Aorta (tissue), 5 donors: ENCODE measurements at regions not wholly inside any gene's neighbourhood (a gene's known extent, or its start where the extent isn't known, plus 50 kb on each side); places are given as distances from the start of the nearest gene placed in this dataset.

ENCODE experiments used
- ATAC-seq: fragments of 200-7000 bp; cut with Tn5 transposase; one replicate; pipeline ENCODE4 v1.9.1; 2022; ENCODE audit warnings: moderate library complexity; ENCODE audit not compliant: low FRiP score
- DNase-seq, 2 donors: peaks; one replicate each; pipeline ENCODE4 v3.0.0-alpha.2; 2020
- H3K27ac ChIP-seq, 2 donors: one replicate each; pipeline ENCODE4 v1.5.1; 2013; ENCODE audit warnings: low read length in 2 of 2, mild to moderate bottlenecking in 2 of 2, moderate library complexity in 2 of 2, control low read depth in 1 of 2, inconsistent platforms in 1 of 2, low read depth in 1 of 2
- H3K27me3 ChIP-seq, 2 donors: one replicate each; pipeline ENCODE4 v1.6.1; 2013; ENCODE audit warnings: control low read depth in 1 of 2, low read length in 1 of 2, mild to moderate bottlenecking in 1 of 2, moderate library complexity in 1 of 2; ENCODE audit not compliant: insufficient read depth in 2 of 2, control insufficient read depth in 1 of 2
- H3K36me3 ChIP-seq, 2 donors: one replicate each; pipeline ENCODE4 v1.6.1; 2013; ENCODE audit warnings: control low read depth in 1 of 2, low read length in 1 of 2, mild to moderate bottlenecking in 1 of 2; ENCODE audit not compliant: insufficient read depth in 2 of 2, control insufficient read depth in 1 of 2
- H3K4me1 ChIP-seq, 2 donors: one replicate each; pipeline ENCODE4 v1.6.1; 2013; ENCODE audit warnings: low read length in 2 of 2, control low read depth in 1 of 2, mild to moderate bottlenecking in 1 of 2, moderate library complexity in 1 of 2; ENCODE audit not compliant: insufficient read depth in 2 of 2, control insufficient read depth in 1 of 2
- H3K4me3 ChIP-seq, 2 donors: one replicate each; pipeline ENCODE4 v1.5.1; 2013; ENCODE audit warnings: low read length in 2 of 2, control low read depth in 1 of 2, mild to moderate bottlenecking in 1 of 2
- H3K9me3 ChIP-seq: one replicate; pipeline ENCODE4 v1.6.1; 2013; ENCODE audit warnings: mild to moderate bottlenecking, low read length; ENCODE audit not compliant: control insufficient read depth
- WGBS, 2 donors: extraction: QIAGEN DNeasy Blood & Tissue Kit; methylation state at CpG; one replicate each; pipeline ENCODE4 v1.1.7; 2013; 5-methylcytosine and 5-hydroxymethylcytosine counted together
- intact Hi-C, 2 donors: fragments of 100-400 bp; cut with DNase I; formaldehyde crosslinking; loops; one replicate each; pipeline versions ENCODE4 v1.14.2 to v1.15.0; 2022
- donor health status: healthy with polysubstance abuse.
- donor health status: Bipolar disorder and iron deficiency.
- donor health status: DM: no; HTN: no; CAD: no.
- donor health status: DM: no; HTN: no; CAD: no.
- donor health status: DM: yes; HTN: yes; CAD: no.

GRCh38 chr4:177163532-177163931 lies 146.1 kb upstream of the NEIL3 start:
- intact Hi-C loops: no loop called here
- DNase-seq (no peak), ATAC-seq (no peak)
- no peaks in the 10 kb centered on the region for H3K9me3 ChIP-seq
- H3K4me1 ChIP-seq: no peaks in the 10 kb centered on the region
- 90 to 95% methylated on average over 4 of the region's 4 CpGs for WGBS, 2 donors
- H3K27ac ChIP-seq: no peak overlapping the region
- H3K27me3 ChIP-seq: no peaks in the 10 kb centered on the region
- no peaks in the 10 kb centered on the region for H3K36me3 ChIP-seq
- H3K4me3 ChIP-seq: no peak overlapping the region

GRCh38 chr4:177171588-177171987 lies 138.1 kb upstream of the NEIL3 start:
- Histone ChIP-seq H3K4me3 (no peak overlapping the region), H3K27ac (no peak overlapping the region), H3K27me3 (no peaks in the 10 kb centered on the region), H3K9me3 (no peaks in the 10 kb centered on the region), H3K36me3 (no peaks in the 10 kb centered on the region), H3K4me1 (no peaks in the 10 kb centered on the region)
- DNase-seq (no peak), ATAC-seq (no peak)
- 84 to 88% methylated on average over 5 of the region's 5 CpGs for WGBS, 2 donors
- intact Hi-C loops: no loop called here

- no peak for DNase-seq
- Histone ChIP-seq H3K4me3 (no peak overlapping the region), H3K36me3 (no peaks in the 10 kb centered on the region), H3K27ac (no peak overlapping the region), H3K27me3 (no peaks in the 10 kb centered on the region), H3K4me1 (no peaks in the 10 kb centered on the region), H3K9me3 (no peaks in the 10 kb centered on the region)
- intact Hi-C loops: no loop called here
- 96 to 98% methylated on average over 3 of the region's 3 CpGs for WGBS, 2 donors
- no peak for ATAC-seq
Observed at GRCh38 chr4:177175473-177175872, 134.2 kb upstream of the NEIL3 start.

- no peaks in the 10 kb centered on the region for H3K36me3 ChIP-seq
- ATAC-seq: no peak
- peak overlapping the region in 1 of 2 donors; percentile 51 for H3K27ac ChIP-seq
- H3K4me1 ChIP-seq: no peaks in the 10 kb centered on the region
- no peak overlapping the region for H3K4me3 ChIP-seq
- H3K9me3 ChIP-seq: no peaks in the 10 kb centered on the region
- WGBS, 2 donors: 7 to 10% methylated on average over 1 of the region's 1 CpG
- no peak for DNase-seq
- intact Hi-C loops: no loop called here
- H3K27me3 ChIP-seq: no peaks in the 10 kb centered on the region
Observed at GRCh38 chr4:177177541-177178081, 132.1 kb upstream of the NEIL3 start.

- no peaks in the 10 kb centered on the region for H3K36me3 ChIP-seq
- intact Hi-C loops: no loop called here
- H3K27ac ChIP-seq: no peak overlapping the region
- 2 to 4% methylated on average over 1 of the region's 1 CpG for WGBS, 2 donors
- H3K4me1 ChIP-seq: no peaks in the 10 kb centered on the region
- no peak for DNase-seq
- ATAC-seq: no peak
- H3K4me3 ChIP-seq: no peak overlapping the region
- H3K27me3 ChIP-seq: no peaks in the 10 kb centered on the region
- H3K9me3 ChIP-seq: no peaks in the 10 kb centered on the region
Observed at GRCh38 chr4:177178246-177178645, 131.4 kb upstream of the NEIL3 start.

GRCh38 chr4:177182166-177182565 lies 127.5 kb upstream of the NEIL3 start:
- Histone ChIP-seq H3K27ac (no peak overlapping the region), H3K4me3 (no peak overlapping the region), H3K27me3 (no peaks in the 10 kb centered on the region), H3K9me3 (no peaks in the 10 kb centered on the region), H3K36me3 (no peaks in the 10 kb centered on the region), H3K4me1 (no peaks in the 10 kb centered on the region)
- 60 to 69% methylated on average over 4 of the region's 4 CpGs for WGBS, 2 donors
- ATAC-seq (no peak), DNase-seq (no peak)
- intact Hi-C loops: no loop called here

GRCh38 chr4:177182728-177183127 lies 126.9 kb upstream of the NEIL3 start:
- H3K27ac ChIP-seq: no peak overlapping the region
- H3K36me3 ChIP-seq: no peaks in the 10 kb centered on the region
- no peaks in the 10 kb centered on the region for H3K4me1 ChIP-seq
- H3K4me3 ChIP-seq: no peak overlapping the region
- DNase-seq: no peak
- no peaks in the 10 kb centered on the region for H3K27me3 ChIP-seq
- 99 to 100% methylated on average over 1 of the region's 1 CpG for WGBS, 2 donors
- intact Hi-C loops: no loop called here
- H3K9me3 ChIP-seq: no peaks in the 10 kb centered on the region
- no peak for ATAC-seq

- intact Hi-C loops: no loop called here
- H3K4me1 ChIP-seq: no peaks in the 10 kb centered on the region
- no peak overlapping the region for H3K4me3 ChIP-seq
- H3K27ac ChIP-seq: no peak overlapping the region
- no peaks in the 10 kb centered on the region for H3K36me3 ChIP-seq
- H3K9me3 ChIP-seq: no peaks in the 10 kb centered on the region
- ATAC-seq: no peak
- H3K27me3 ChIP-seq: no peaks in the 10 kb centered on the region
- no peak for DNase-seq
- WGBS, 2 donors: 74 to 77% methylated on average over 2 of the region's 2 CpGs
Observed at GRCh38 chr4:177185151-177185550, 124.5 kb upstream of the NEIL3 start.

GRCh38 chr4:177185579-177185978 lies 124.1 kb upstream of the NEIL3 start:
- Histone ChIP-seq H3K27me3 (no peaks in the 10 kb centered on the region), H3K4me1 (no peaks in the 10 kb centered on the region), H3K9me3 (no peaks in the 10 kb centered on the region), H3K36me3 (no peaks in the 10 kb centered on the region), H3K4me3 (no peak overlapping the region), H3K27ac (no peak overlapping the region)
- intact Hi-C loops: no loop called here
- DNase-seq: no peak
- WGBS, 2 donors: 95% methylated on average over 2 of the region's 2 CpGs
- ATAC-seq: no peak
